Naive thymus-derived CD8-positive, alpha-beta T cell (primary cell): ENCODE measurements at regions not wholly inside any gene's neighbourhood (a gene's known extent, or its start where the extent isn't known, plus 50 kb on each side); places are given as distances from the start of the nearest gene placed in this dataset.
A peak's percentile ranks its signal among the peaks of the same experiment; 100 is the strongest.
"Not testable (repeated sequence)": the region's sequence is repeated elsewhere in the genome, so short reads cannot be mapped to it uniquely, and the experiment has no call there.

Experiments used
- ATAC-seq, 2 donors: fragments of 150-1000 bp; cut with Tn5 transposase in 1 of 2; sonication (Bioruptor Pico), chemical (Tn5 transposase) in 1 of 2; 1 replicate in 1 of 2; 2 replicates in 1 of 2; pipeline ENCODE4 v1.10.0; 2021; ENCODE audit warnings: mild to moderate bottlenecking in 2 of 2, moderate library complexity in 2 of 2
- POLR2A ChIA-PET: fragments of 350-600 bp; sonication (Branson Sonifier 250); formaldehyde crosslinking; loops from one replicate; lab custom pipeline; 2021; ENCODE audit warnings: antibody characterized with exemption; lab: Charles Lee
- DNase-seq, 10 donors: peaks; one replicate each; pipeline versions ENCODE4 v3.0.0 to v3.0.0-alpha.2; 2020 to 2022
- H3K27ac Mint-ChIP-seq, 10 donors: one replicate each; pipeline ENCODE4 v1.8.0; 2020 to 2022; ENCODE audit warnings: mild to moderate bottlenecking in 10 of 10, mixed read lengths in 10 of 10, moderate library complexity in 4 of 10, inconsistent platforms in 1 of 10
- H3K27me3 Mint-ChIP-seq, 5 donors: one replicate each; pipeline ENCODE4 v1.8.0; 2021 to 2022; ENCODE audit warnings: mixed read lengths in 5 of 5
- H3K36me3 Mint-ChIP-seq, 3 donors: one replicate each; pipeline ENCODE4 v1.8.0; 2020 to 2022; ENCODE audit warnings: mixed read lengths in 3 of 3, mild to moderate bottlenecking in 2 of 3, inconsistent platforms in 1 of 3
- H3K4me1 Mint-ChIP-seq, 4 donors: one replicate each; pipeline ENCODE4 v1.8.0; 2021 to 2022; ENCODE audit warnings: mixed read lengths in 4 of 4
- H3K4me3 Mint-ChIP-seq, 10 donors: one replicate each; pipeline ENCODE4 v1.8.0; 2020 to 2022; ENCODE audit warnings: mild to moderate bottlenecking in 10 of 10, mixed read lengths in 10 of 10, moderate library complexity in 6 of 10, inconsistent platforms in 1 of 10
- H3K9me3 Mint-ChIP-seq, 9 donors: one replicate each; pipeline ENCODE4 v1.8.0; 2020 to 2022; ENCODE audit warnings: mixed read lengths in 9 of 9, mild to moderate bottlenecking in 3 of 9, inconsistent platforms in 1 of 9, moderate library complexity in 1 of 9

- DNase-seq (no peak), ATAC-seq (no peak)
- Mint-ChIP-seq H3K36me3 (no peaks in the 10 kb centered on the region), H3K4me1 (peaks cover 0 to 4% (median 0%) of the 10 kb centered on the region in 4 donors), H3K9me3 (peaks cover 0 to 9% (median 0%) of the 10 kb centered on the region in 9 donors), H3K27ac (no peak overlapping the region), H3K27me3 (peaks cover 0 to 17% (median 7%) of the 10 kb centered on the region in 5 donors), H3K4me3 (no peak overlapping the region)
- POLR2A ChIA-PET, result no interaction called here
Observed at GRCh38 chr2:16763056-16763455, 97.4 kb upstream of the CYRIA start.

- H3K36me3 Mint-ChIP-seq, result no peaks in the 10 kb centered on the region
- POLR2A ChIA-PET, result no interaction called here
- ATAC-seq, result no peak
Observed at GRCh38 chr2:16760426-16760825, 94.8 kb upstream of the CYRIA start.

GRCh38 chr2:16756831-16757644 is 91.4 kb upstream of the CYRIA start:
- peak in 1 of 2 donors; percentile 62 for ATAC-seq
- DNase-seq, result peak; percentile 10 to 67 (median 44)
- POLR2A ChIA-PET, result no interaction called here
- H3K4me3 Mint-ChIP-seq, result no peak overlapping the region
- H3K27me3 Mint-ChIP-seq, result peaks cover 0 to 20% (median 5%) of the 10 kb centered on the region in 5 donors
- H3K4me1 Mint-ChIP-seq, result peaks cover 0 to 1% (median 0%) of the 10 kb centered on the region in 4 donors
- no peak overlapping the region for H3K27ac Mint-ChIP-seq
- H3K36me3 Mint-ChIP-seq, result no peaks in the 10 kb centered on the region
- no peaks in the 10 kb centered on the region for H3K9me3 Mint-ChIP-seq

More at GRCh38 chr2:16760426-16760825, 94.8 kb upstream of the CYRIA start:
- Mint-ChIP-seq H3K4me1 (peaks cover 0 to 6% (median 0%) of the 10 kb centered on the region in 4 donors), H3K27me3 (peaks cover 0 to 23% (median 6%) of the 10 kb centered on the region in 5 donors), H3K9me3 (no peaks in the 10 kb centered on the region), H3K27ac (no peak overlapping the region), H3K4me3 (no peak overlapping the region)
- DNase-seq, result no peak

GRCh38 chr2:16755442-16755841 is 89.8 kb upstream of the CYRIA start:
- Mint-ChIP-seq H3K4me1 (peaks cover 0 to 1% (median 0%) of the 10 kb centered on the region in 4 donors), H3K27ac (no peak overlapping the region), H3K9me3 (no peaks in the 10 kb centered on the region), H3K36me3 (no peaks in the 10 kb centered on the region), H3K4me3 (no peak overlapping the region), H3K27me3 (peaks cover 0 to 16% (median 5%) of the 10 kb centered on the region in 5 donors)
- POLR2A ChIA-PET, result no interaction called here
- DNase-seq, result no peak
- no peak for ATAC-seq

GRCh38 chr2:16753025-16753424 is 87.4 kb upstream of the CYRIA start:
- ATAC-seq, H3K36me3 Mint-ChIP-seq, H3K4me3 Mint-ChIP-seq: not testable (repeated sequence)

GRCh38 chr2:16750925-16751214 is 85.2 kb upstream of the CYRIA start:
- H3K4me3 Mint-ChIP-seq, H3K9me3 Mint-ChIP-seq, ATAC-seq, POLR2A ChIA-PET, DNase-seq, H3K36me3 Mint-ChIP-seq, H3K27ac Mint-ChIP-seq, H3K4me1 Mint-ChIP-seq: not testable (repeated sequence)
- H3K27me3 Mint-ChIP-seq, result peaks cover 0 to 25% (median 13%) of the 10 kb centered on the region in 5 donors

More at GRCh38 chr2:16753025-16753424, 87.4 kb upstream of the CYRIA start:
- H3K4me1 Mint-ChIP-seq, POLR2A ChIA-PET, H3K9me3 Mint-ChIP-seq, H3K27ac Mint-ChIP-seq, DNase-seq: not testable (repeated sequence)
- peaks cover 0 to 18% (median 1%) of the 10 kb centered on the region in 5 donors for H3K27me3 Mint-ChIP-seq

GRCh38 chr2:16750175-16750924 is 84.7 kb upstream of the CYRIA start:
- Mint-ChIP-seq H3K36me3 (no peaks in the 10 kb centered on the region), H3K4me3 (no peak overlapping the region), H3K27me3 (peaks cover 0 to 29% (median 13%) of the 10 kb centered on the region in 5 donors), H3K4me1 (peaks cover 0 to 3% (median 0%) of the 10 kb centered on the region in 4 donors), H3K27ac (no peak overlapping the region), H3K9me3 (peaks cover 0 to 2% (median 0%) of the 10 kb centered on the region in 9 donors)
- POLR2A ChIA-PET, result no interaction called here
- ATAC-seq (no peak), DNase-seq (no peak)

GRCh38 chr2:16748511-16749266 is 83.1 kb upstream of the CYRIA start:
- DNase-seq, H3K4me3 Mint-ChIP-seq, ATAC-seq, POLR2A ChIA-PET, H3K4me1 Mint-ChIP-seq, H3K27ac Mint-ChIP-seq, H3K9me3 Mint-ChIP-seq, H3K36me3 Mint-ChIP-seq: not testable (repeated sequence)
- H3K27me3 Mint-ChIP-seq, result peaks cover 0 to 31% (median 14%) of the 10 kb centered on the region in 5 donors

- Mint-ChIP-seq H3K4me1 (peaks cover 0 to 3% (median 0%) of the 10 kb centered on the region in 4 donors), H3K36me3 (no peaks in the 10 kb centered on the region), H3K27me3 (peaks cover 0 to 31% (median 14%) of the 10 kb centered on the region in 5 donors), H3K4me3 (no peak overlapping the region), H3K27ac (no peak overlapping the region), H3K9me3 (peaks cover 0 to 2% (median 0%) of the 10 kb centered on the region in 9 donors)
- no peak for ATAC-seq
- no peak for DNase-seq
- POLR2A ChIA-PET, result no interaction called here
Observed at GRCh38 chr2:16747689-16748088, 82.1 kb upstream of the CYRIA start.

GRCh38 chr2:16747257-16747656 is 81.6 kb upstream of the CYRIA start:
- POLR2A ChIA-PET, result no interaction called here
- H3K36me3 Mint-ChIP-seq, result no peaks in the 10 kb centered on the region
- no peak overlapping the region for H3K27ac Mint-ChIP-seq
- H3K4me3 Mint-ChIP-seq, result no peak overlapping the region
- DNase-seq, result no peak
- no peak for ATAC-seq
- H3K9me3 Mint-ChIP-seq, result peaks cover 0 to 2% (median 0%) of the 10 kb centered on the region in 9 donors
- H3K27me3 Mint-ChIP-seq, result peaks cover 0 to 31% (median 14%) of the 10 kb centered on the region in 5 donors
- H3K4me1 Mint-ChIP-seq, result peaks cover 0 to 3% (median 0%) of the 10 kb centered on the region in 4 donors

GRCh38 chr2:16746833-16747232 is 81.2 kb upstream of the CYRIA start:
- H3K4me1 Mint-ChIP-seq, result peaks cover 0 to 3% (median 0%) of the 10 kb centered on the region in 4 donors
- POLR2A ChIA-PET, result no interaction called here
- H3K9me3 Mint-ChIP-seq, result peaks cover 0 to 2% (median 0%) of the 10 kb centered on the region in 9 donors
- H3K27me3 Mint-ChIP-seq, result peaks cover 0 to 31% (median 14%) of the 10 kb centered on the region in 5 donors
- H3K36me3 Mint-ChIP-seq, result no peaks in the 10 kb centered on the region
- no peak overlapping the region for H3K4me3 Mint-ChIP-seq
- no peak overlapping the region for H3K27ac Mint-ChIP-seq
- ATAC-seq, result no peak
- DNase-seq, result no peak

GRCh38 chr2:16746329-16746728 is 80.7 kb upstream of the CYRIA start:
- Mint-ChIP-seq H3K27ac (no peak overlapping the region), H3K36me3 (no peaks in the 10 kb centered on the region), H3K27me3 (peaks cover 2 to 34% (median 16%) of the 10 kb centered on the region in 5 donors), H3K4me3 (no peak overlapping the region), H3K4me1 (peaks cover 0 to 3% (median 0%) of the 10 kb centered on the region in 4 donors), H3K9me3 (peaks cover 0 to 5% (median 0%) of the 10 kb centered on the region in 9 donors)
- POLR2A ChIA-PET, result no interaction called here
- DNase-seq (no peak), ATAC-seq (no peak)
